ENCODE measurements at regions not wholly inside any gene's neighbourhood (a gene's known extent, or its start where the extent isn't known, plus 50 kb on each side); places are given as distances from the start of the nearest gene placed in this dataset.

DNA sequence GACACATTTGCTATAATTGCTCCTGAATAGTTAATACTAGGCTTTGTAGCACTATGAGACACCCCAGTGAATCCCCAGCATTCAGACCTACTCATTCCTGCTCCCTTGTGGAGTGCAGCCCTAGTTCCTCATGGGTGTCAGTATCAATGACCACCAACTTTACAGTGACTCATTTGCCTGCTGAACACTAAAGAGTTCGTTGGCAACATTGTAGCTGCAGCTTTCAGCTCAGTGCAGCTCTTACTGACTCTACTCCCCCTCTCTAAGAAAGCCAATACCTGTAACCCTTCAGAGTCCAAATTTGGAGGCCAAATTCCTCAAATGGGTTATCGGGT, 127.1 kb upstream of the MTPN start:
- TF ChIP-seq, protein P1, sequence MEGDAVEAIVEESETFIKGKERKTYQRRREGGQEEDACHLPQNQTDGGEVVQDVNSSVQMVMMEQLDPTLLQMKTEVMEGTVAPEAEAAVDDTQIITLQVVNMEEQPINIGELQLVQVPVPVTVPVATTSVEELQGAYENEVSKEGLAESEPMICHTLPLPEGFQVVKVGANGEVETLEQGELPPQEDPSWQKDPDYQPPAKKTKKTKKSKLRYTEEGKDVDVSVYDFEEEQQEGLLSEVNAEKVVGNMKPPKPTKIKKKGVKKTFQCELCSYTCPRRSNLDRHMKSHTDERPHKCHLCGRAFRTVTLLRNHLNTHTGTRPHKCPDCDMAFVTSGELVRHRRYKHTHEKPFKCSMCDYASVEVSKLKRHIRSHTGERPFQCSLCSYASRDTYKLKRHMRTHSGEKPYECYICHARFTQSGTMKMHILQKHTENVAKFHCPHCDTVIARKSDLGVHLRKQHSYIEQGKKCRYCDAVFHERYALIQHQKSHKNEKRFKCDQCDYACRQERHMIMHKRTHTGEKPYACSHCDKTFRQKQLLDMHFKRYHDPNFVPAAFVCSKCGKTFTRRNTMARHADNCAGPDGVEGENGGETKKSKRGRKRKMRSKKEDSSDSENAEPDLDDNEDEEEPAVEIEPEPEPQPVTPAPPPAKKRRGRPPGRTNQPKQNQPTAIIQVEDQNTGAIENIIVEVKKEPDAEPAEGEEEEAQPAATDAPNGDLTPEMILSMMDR (IDR thresholded peaks at IDR 0.05) = no peak
- no peak for TF ChIP-seq POLR2A (IDR thresholded peaks at IDR 0.05)
